ENCODE measurements at regions not wholly inside any gene's neighbourhood (a gene's known extent, or its start where the extent isn't known, plus 50 kb on each side); places are given as distances from the start of the nearest gene placed in this dataset.

GRCh38 chr22:27686534-27686933, 115.0 kb downstream of the MN1 start:
- no peaks in the 10 kb centered on the region for H3K4me1 Mint-ChIP-seq
- H3K4me3 Mint-ChIP-seq: no peak overlapping the region
- H3K27ac Mint-ChIP-seq: no peak overlapping the region
- Histone ChIP-seq H3K4me3 (ENCODE audit: low read length) (no peak overlapping the region), H3K36me3 (ENCODE audit: control insufficient read depth in 2 of 3, insufficient read depth in 3 of 3, low read length in 3 of 3) (no peaks in the 10 kb centered on the region), H3K27me3 (ENCODE audit: control insufficient read depth in 2 of 2, insufficient read depth in 2 of 2, low read length in 2 of 2) (no peaks in the 10 kb centered on the region), H3K27ac (ENCODE audit: low read depth, low read length) (no peak overlapping the region), H3K4me1 (ENCODE audit: control insufficient read depth in 2 of 2, insufficient read depth in 2 of 2, low read length in 2 of 2) (no peaks in the 10 kb centered on the region), H3K9me3 (ENCODE audit: control insufficient read depth in 2 of 3, low read length in 3 of 3) (no peaks in the 10 kb centered on the region)
- peaks cover 0 to 11% (median 7%) of the 10 kb centered on the region in 11 donors for H3K9me3 Mint-ChIP-seq
- peaks cover 0 to 29% (median 13%) of the 10 kb centered on the region in 5 donors for H3K27me3 Mint-ChIP-seq
- peaks cover 0 to 4% (median 0%) of the 10 kb centered on the region in 5 donors for H3K36me3 Mint-ChIP-seq
- ATAC-seq: no peak
- intact Hi-C loops (cut with micrococcal nuclease): no loop called here
- ChIA-PET CTCF (no interaction called here), POLR2A (no interaction called here)
- DNase-seq: no peak

GRCh38 chr22:27687984-27688545, 113.5 kb downstream of the MN1 start:
- peaks cover 0 to 13% (median 7%) of the 10 kb centered on the region in 11 donors for H3K9me3 Mint-ChIP-seq
- no peak for ATAC-seq
- Histone ChIP-seq H3K27ac (ENCODE audit: low read depth, low read length) (no peak overlapping the region), H3K4me1 (ENCODE audit: control insufficient read depth in 2 of 2, insufficient read depth in 2 of 2, low read length in 2 of 2) (no peaks in the 10 kb centered on the region), H3K36me3 (ENCODE audit: control insufficient read depth in 2 of 3, insufficient read depth in 3 of 3, low read length in 3 of 3) (no peaks in the 10 kb centered on the region), H3K4me3 (ENCODE audit: low read length) (no peak overlapping the region), H3K9me3 (ENCODE audit: control insufficient read depth in 2 of 3, low read length in 3 of 3) (no peaks in the 10 kb centered on the region), H3K27me3 (ENCODE audit: control insufficient read depth in 2 of 2, insufficient read depth in 2 of 2, low read length in 2 of 2) (no peaks in the 10 kb centered on the region)
- no peak overlapping the region for H3K4me3 Mint-ChIP-seq
- no peak for DNase-seq
- POLR2A ChIA-PET: no interaction called here
- no peak overlapping the region for H3K27ac Mint-ChIP-seq
- H3K27me3 Mint-ChIP-seq: peaks cover 0 to 29% (median 15%) of the 10 kb centered on the region in 5 donors
- CTCF ChIA-PET: no interaction called here
- H3K4me1 Mint-ChIP-seq: no peaks in the 10 kb centered on the region
- H3K36me3 Mint-ChIP-seq: peaks cover 0 to 4% (median 0%) of the 10 kb centered on the region in 5 donors
- intact Hi-C loops (cut with micrococcal nuclease): no loop called here

GRCh38 chr22:27689664-27690063, 111.9 kb downstream of the MN1 start:
- no peak overlapping the region for H3K27ac Mint-ChIP-seq
- intact Hi-C loops (cut with micrococcal nuclease): no loop called here
- ChIA-PET CTCF (no interaction called here), POLR2A (no interaction called here)
- no peaks in the 10 kb centered on the region for H3K9me3 ChIP-seq (ENCODE audit: control insufficient read depth in 2 of 3, low read length in 3 of 3)
- H3K27me3 Mint-ChIP-seq: peaks cover 0 to 40% (median 15%) of the 10 kb centered on the region in 5 donors
- DNase-seq: no peak
- H3K4me3 ChIP-seq (ENCODE audit: low read length): no peak overlapping the region
- no peaks in the 10 kb centered on the region for H3K4me1 Mint-ChIP-seq
- H3K4me1 ChIP-seq (ENCODE audit: control insufficient read depth in 2 of 2, insufficient read depth in 2 of 2, low read length in 2 of 2): no peaks in the 10 kb centered on the region
- H3K27ac ChIP-seq (ENCODE audit: low read depth, low read length): no peak overlapping the region
- H3K9me3 Mint-ChIP-seq: peaks cover 0 to 19% (median 7%) of the 10 kb centered on the region in 11 donors
- no peak for ATAC-seq
- no peak overlapping the region for H3K4me3 Mint-ChIP-seq
- no peaks in the 10 kb centered on the region for H3K36me3 ChIP-seq (ENCODE audit: control insufficient read depth in 2 of 3, insufficient read depth in 3 of 3, low read length in 3 of 3)
- no peaks in the 10 kb centered on the region for H3K27me3 ChIP-seq (ENCODE audit: control insufficient read depth in 2 of 2, insufficient read depth in 2 of 2, low read length in 2 of 2)
- H3K36me3 Mint-ChIP-seq: peaks cover 0 to 4% (median 0%) of the 10 kb centered on the region in 5 donors

- ATAC-seq (no peak), DNase-seq (no peak)
- POLR2A ChIA-PET: no interaction called here
- Mint-ChIP-seq H3K9me3 (peaks cover 0 to 19% (median 7%) of the 10 kb centered on the region in 11 donors), H3K36me3 (peaks cover 0 to 4% (median 0%) of the 10 kb centered on the region in 5 donors), H3K4me3 (no peak overlapping the region), H3K4me1 (peaks cover 0 to 2% (median 0%) of the 10 kb centered on the region in 7 donors), H3K27me3 (peaks cover 0 to 41% (median 15%) of the 10 kb centered on the region in 5 donors), H3K27ac (no peak overlapping the region)
- Histone ChIP-seq H3K27me3 (ENCODE audit: control insufficient read depth in 2 of 2, insufficient read depth in 2 of 2, low read length in 2 of 2) (no peaks in the 10 kb centered on the region), H3K9me3 (ENCODE audit: control insufficient read depth in 2 of 3, low read length in 3 of 3) (no peaks in the 10 kb centered on the region), H3K27ac (ENCODE audit: low read depth, low read length) (no peak overlapping the region), H3K36me3 (ENCODE audit: control insufficient read depth in 2 of 3, insufficient read depth in 3 of 3, low read length in 3 of 3) (no peaks in the 10 kb centered on the region), H3K4me1 (ENCODE audit: control insufficient read depth in 2 of 2, insufficient read depth in 2 of 2, low read length in 2 of 2) (no peaks in the 10 kb centered on the region), H3K4me3 (ENCODE audit: low read length) (no peak overlapping the region)
- intact Hi-C loops (cut with micrococcal nuclease): no loop called here
- CTCF ChIA-PET: no interaction called here
Measured at GRCh38 chr22:27690599-27690998, 111.0 kb downstream of the MN1 start.

- POLR2A ChIA-PET: no interaction called here
- Mint-ChIP-seq H3K27me3 (peaks cover 0 to 34% (median 15%) of the 10 kb centered on the region in 5 donors), H3K9me3 (peaks cover 0 to 22% (median 9%) of the 10 kb centered on the region in 11 donors), H3K4me1 (peaks cover 0 to 2% (median 0%) of the 10 kb centered on the region in 7 donors), H3K36me3 (peaks cover 0 to 5% (median 0%) of the 10 kb centered on the region in 5 donors), H3K27ac (no peak overlapping the region), H3K4me3 (no peak overlapping the region)
- Histone ChIP-seq H3K4me3 (ENCODE audit: low read length) (no peak overlapping the region), H3K9me3 (ENCODE audit: control insufficient read depth in 2 of 3, low read length in 3 of 3) (peaks cover 0 to 2% (median 0%) of the 10 kb centered on the region in 3 experiments), H3K27ac (ENCODE audit: low read depth, low read length) (no peak overlapping the region), H3K4me1 (ENCODE audit: control insufficient read depth in 2 of 2, insufficient read depth in 2 of 2, low read length in 2 of 2) (no peaks in the 10 kb centered on the region), H3K36me3 (ENCODE audit: control insufficient read depth in 2 of 3, insufficient read depth in 3 of 3, low read length in 3 of 3) (no peaks in the 10 kb centered on the region), H3K27me3 (ENCODE audit: control insufficient read depth in 2 of 2, insufficient read depth in 2 of 2, low read length in 2 of 2) (no peaks in the 10 kb centered on the region)
- ATAC-seq (no peak), DNase-seq (no peak)
- intact Hi-C loops (cut with micrococcal nuclease): no loop called here
- CTCF ChIA-PET: no interaction called here
Measured at GRCh38 chr22:27692243-27692642, 109.3 kb downstream of the MN1 start.

GRCh38 chr22:27695925-27696324, 105.6 kb downstream of the MN1 start:
- no peak overlapping the region for H3K27ac ChIP-seq (ENCODE audit: low read depth, low read length)
- Mint-ChIP-seq H3K27me3 (peaks cover 0 to 32% (median 0%) of the 10 kb centered on the region in 5 donors), H3K36me3 (peaks cover 0 to 6% (median 0%) of the 10 kb centered on the region in 5 donors), H3K9me3 (peaks cover 0 to 17% (median 6%) of the 10 kb centered on the region in 11 donors), H3K4me1 (peaks cover 0 to 2% (median 0%) of the 10 kb centered on the region in 7 donors), H3K27ac (no peak overlapping the region), H3K4me3 (no peak overlapping the region)
- H3K9me3 ChIP-seq (ENCODE audit: control insufficient read depth in 2 of 3, low read length in 3 of 3): peaks cover 0 to 7% (median 0%) of the 10 kb centered on the region in 3 experiments
- no peak overlapping the region for H3K4me3 ChIP-seq (ENCODE audit: low read length)
- CTCF ChIA-PET: no interaction called here
- no peaks in the 10 kb centered on the region for H3K27me3 ChIP-seq (ENCODE audit: control insufficient read depth in 2 of 2, insufficient read depth in 2 of 2, low read length in 2 of 2)
- POLR2A ChIA-PET: no interaction called here
- DNase-seq (no peak), ATAC-seq (no peak)
- no peaks in the 10 kb centered on the region for H3K36me3 ChIP-seq (ENCODE audit: control insufficient read depth in 2 of 3, insufficient read depth in 3 of 3, low read length in 3 of 3)
- intact Hi-C loops (cut with micrococcal nuclease): no loop called here
- no peaks in the 10 kb centered on the region for H3K4me1 ChIP-seq (ENCODE audit: control insufficient read depth in 2 of 2, insufficient read depth in 2 of 2, low read length in 2 of 2)

- no peaks in the 10 kb centered on the region for H3K4me1 ChIP-seq (ENCODE audit: control insufficient read depth in 2 of 2, insufficient read depth in 2 of 2, low read length in 2 of 2)
- Mint-ChIP-seq H3K36me3 (peaks cover 0 to 6% (median 0%) of the 10 kb centered on the region in 5 donors), H3K27ac (no peak overlapping the region), H3K9me3 (peaks cover 0 to 23% (median 9%) of the 10 kb centered on the region in 11 donors), H3K4me3 (no peak overlapping the region), H3K4me1 (peaks cover 0 to 2% (median 0%) of the 10 kb centered on the region in 7 donors), H3K27me3 (peaks cover 0 to 26% (median 0%) of the 10 kb centered on the region in 5 donors)
- no peak overlapping the region for H3K27ac ChIP-seq (ENCODE audit: low read depth, low read length)
- ChIA-PET CTCF (interaction anchor here (0.6 kb wide), 1 partner anchor 1864 kb away, joined by 3 read pairs; no protein-coding TSS in a partner anchor), POLR2A (no interaction called here)
- H3K9me3 ChIP-seq (ENCODE audit: control insufficient read depth in 2 of 3, low read length in 3 of 3): peaks cover 0 to 7% (median 0%) of the 10 kb centered on the region in 3 experiments
- no peak for DNase-seq
- H3K36me3 ChIP-seq (ENCODE audit: control insufficient read depth in 2 of 3, insufficient read depth in 3 of 3, low read length in 3 of 3): no peaks in the 10 kb centered on the region
- H3K4me3 ChIP-seq (ENCODE audit: low read length): no peak overlapping the region
- no peaks in the 10 kb centered on the region for H3K27me3 ChIP-seq (ENCODE audit: control insufficient read depth in 2 of 2, insufficient read depth in 2 of 2, low read length in 2 of 2)
- intact Hi-C loops (cut with micrococcal nuclease): no loop called here
- ATAC-seq: no peak
Measured at GRCh38 chr22:27697888-27698287, 103.7 kb downstream of the MN1 start.

Data from naive thymus-derived CD4-positive, alpha-beta T cell (primary cell).